Neural cell (in vitro differentiated cells): ENCODE measurements at regions not wholly inside any gene's neighbourhood (a gene's known extent, or its start where the extent isn't known, plus 50 kb on each side); places are given as distances from the start of the nearest gene placed in this dataset.

Experiments
- H2AFZ ChIP-seq: fragments of 200-600, 300-800 bp; sonication (generic), shearing (Covaris generic); 2 replicates; pipeline ENCODE4 v1.6.0; 2014; ENCODE audit warnings: low read depth, mild to moderate bottlenecking, antibody characterized with exemption, low read length, moderate library complexity
- H3F3A ChIP-seq: fragments of 200-600 bp; shearing (Covaris generic); 2 replicates; pipeline ENCODE4 v1.6.1; 2016; ENCODE audit warnings: mild to moderate bottlenecking, moderate library complexity, mixed read lengths, antibody characterized with exemption, low read length; ENCODE audit not compliant: insufficient read depth, poor library complexity, severe bottlenecking
- H3K27ac ChIP-seq: fragments of 200-600, 300-800 bp; sonication (generic), shearing (Covaris generic); 2 replicates; pipeline ENCODE4 v1.5.1; 2014; ENCODE audit warnings: mild to moderate bottlenecking, low read length, moderate library complexity
- H3K27me3 ChIP-seq: fragments of 300-800, 200-600 bp; sonication (generic), shearing (Covaris generic); 2 replicates; pipeline ENCODE4 v1.6.0; 2014; ENCODE audit warnings: mild to moderate bottlenecking, low read depth, low read length, moderate library complexity; ENCODE audit not compliant: insufficient read depth
- H3K36me3 ChIP-seq: fragments of 300-800, 200-600 bp; sonication (generic), shearing (Covaris generic); 2 replicates; pipeline ENCODE4 v1.5.1; 2014; ENCODE audit warnings: mild to moderate bottlenecking, antibody characterized with exemption, low read length, moderate library complexity; ENCODE audit not compliant: insufficient read depth
- H3K4me2 ChIP-seq: fragments of 300-800, 200-600 bp; sonication (generic), shearing (Covaris generic); 2 replicates; pipeline ENCODE4 v1.6.0; 2014; ENCODE audit warnings: mild to moderate bottlenecking, low read length
- H3K4me3 ChIP-seq: fragments of 300-800, 200-600 bp; sonication (generic), shearing (Covaris generic); 2 replicates; pipeline ENCODE4 v1.5.1; 2014; ENCODE audit warnings: mild to moderate bottlenecking, low read length, moderate library complexity
- H3K79me2 ChIP-seq: fragments of 200-600 bp; shearing (Covaris generic); replicated peaks from 2 replicates; pipeline ENCODE4 v1.6.0; 2014; ENCODE audit warnings: mild to moderate bottlenecking, low read length, moderate library complexity; ENCODE audit not compliant: insufficient read depth
- H3K9ac ChIP-seq: fragments of 300-800, 200-600 bp; sonication (generic), shearing (Covaris generic); 2 replicates; pipeline ENCODE4 v1.6.1; 2016; ENCODE audit warnings: mild to moderate bottlenecking, low read length, mixed read lengths
- H3K9me2 ChIP-seq: fragments of 200-600 bp; shearing (Covaris generic); 2 replicates; pipeline ENCODE4 v1.6.1; 2016; ENCODE audit warnings: mild to moderate bottlenecking, low read length, mixed read lengths; ENCODE audit not compliant: insufficient read depth
- H3K9me3 ChIP-seq: fragments of 200-600, 300-800 bp; sonication (generic), shearing (Covaris generic); 2 replicates; pipeline ENCODE4 v1.6.1; 2016; ENCODE audit warnings: mild to moderate bottlenecking, mixed run types, low read length, moderate library complexity, mixed read lengths
- H4K20me1 ChIP-seq: fragments of 200-600 bp; shearing (Covaris generic); 2 replicates; pipeline ENCODE4 v1.6.1; 2016; ENCODE audit warnings: mild to moderate bottlenecking, mixed run types; ENCODE audit not compliant: insufficient read depth
- CTCF ChIP-seq: fragments of 450-650 bp; IDR thresholded peaks from 2 replicates; pipeline ENCODE4 v1.5.1; 2014; ENCODE audit warnings: antibody characterized with exemption, mild to moderate bottlenecking, moderate library complexity; ENCODE audit not compliant: poor library complexity, severe bottlenecking
- EP300 ChIP-seq: fragments of 450-650 bp; conservative IDR thresholded peaks from 2 replicates; pipeline ENCODE4 v1.6.1; 2014; ENCODE audit warnings: antibody characterized with exemption, mild to moderate bottlenecking, moderate library complexity; ENCODE audit not compliant: poor library complexity, severe bottlenecking
- EZH2 ChIP-seq: fragments of 200-600, 300-800 bp; shearing (Covaris generic), sonication (generic); IDR thresholded peaks from 2 replicates; pipeline ENCODE4 v1.6.1; 2014; ENCODE audit warnings: antibody characterized with exemption, low read length, borderline replicate concordance, mild to moderate bottlenecking; ENCODE audit not compliant: insufficient read depth, poor library complexity, severe bottlenecking
- MXI1 ChIP-seq: fragments of 450-650 bp; conservative IDR thresholded peaks from 2 replicates; pipeline ENCODE4 v1.6.1; 2014; ENCODE audit warnings: antibody characterized with exemption, mild to moderate bottlenecking; ENCODE audit not compliant: poor library complexity, severe bottlenecking
- POLR2AphosphoS5 ChIP-seq: IDR thresholded peaks from 2 replicates; pipeline ENCODE4 v1.6.1; 2012
- RAD21 ChIP-seq: fragments of 450-650 bp; conservative IDR thresholded peaks from 2 replicates; pipeline ENCODE4 v1.6.1; 2014; ENCODE audit warnings: antibody characterized with exemption, mild to moderate bottlenecking, moderate library complexity
- REST ChIP-seq: IDR thresholded peaks from 2 replicates; pipeline ENCODE4 v1.6.1; 2012; ENCODE audit warnings: borderline replicate concordance
- SMC3 ChIP-seq: fragments of 450-650 bp; conservative IDR thresholded peaks from 2 replicates; pipeline ENCODE4 v1.6.1; 2014; ENCODE audit warnings: antibody characterized with exemption, mild to moderate bottlenecking, moderate library complexity; ENCODE audit not compliant: poor library complexity
- TAF1 ChIP-seq: IDR thresholded peaks from 2 replicates; pipeline ENCODE4 v1.6.1; 2012; ENCODE audit warnings: low read depth

- H3K27ac ChIP-seq, result no peak overlapping the region
- H4K20me1 ChIP-seq, result no peaks in the 10 kb centered on the region
- no peak overlapping the region for H3K9ac ChIP-seq
- no peaks in the 10 kb centered on the region for H3K79me2 ChIP-seq
- H3K27me3 ChIP-seq, result no peaks in the 10 kb centered on the region
- no peak overlapping the region for H3K4me3 ChIP-seq
- H3K36me3 ChIP-seq, result no peaks in the 10 kb centered on the region
- H3K9me2 ChIP-seq, result no peaks in the 10 kb centered on the region
- no peak overlapping the region for H2AFZ ChIP-seq
- no peaks in the 10 kb centered on the region for H3F3A ChIP-seq
- no peak for TF ChIP-seq TAF1
- no peak overlapping the region for H3K4me2 ChIP-seq
- no peaks in the 10 kb centered on the region for H3K9me3 ChIP-seq
These were observed 81.5 kb upstream of the TEX13D start for GRCh38 chrX:124250835-124251437.

GRCh38 chrX:124254611-124255010, 77.8 kb upstream of the TEX13D start:
- H3K36me3 ChIP-seq, result no peaks in the 10 kb centered on the region
- H3K27ac ChIP-seq, result no peak overlapping the region
- H2AFZ ChIP-seq, result no peak overlapping the region
- no peak overlapping the region for H3K4me3 ChIP-seq
- no peaks in the 10 kb centered on the region for H4K20me1 ChIP-seq
- no peaks in the 10 kb centered on the region for H3K9me2 ChIP-seq
- no peaks in the 10 kb centered on the region for H3K9me3 ChIP-seq
- TF ChIP-seq POLR2AphosphoS5 (no peak), RAD21 (no peak), CTCF (no peak), REST (no peak), EZH2 (no peak), EP300 (no peak), SMC3 (no peak), MXI1 (no peak), TAF1 (no peak)
- H3K4me2 ChIP-seq, result no peak overlapping the region
- H3K79me2 ChIP-seq, result no peaks in the 10 kb centered on the region
- H3K9ac ChIP-seq, result no peak overlapping the region
- no peaks in the 10 kb centered on the region for H3F3A ChIP-seq
- H3K27me3 ChIP-seq, result no peaks in the 10 kb centered on the region

- Histone ChIP-seq H3K36me3 (no peaks in the 10 kb centered on the region), H3K9me2 (no peaks in the 10 kb centered on the region), H3F3A (no peaks in the 10 kb centered on the region), H3K4me2 (no peak overlapping the region), H4K20me1 (no peaks in the 10 kb centered on the region), H3K9ac (no peak overlapping the region), H2AFZ (no peak overlapping the region), H3K9me3 (no peaks in the 10 kb centered on the region), H3K79me2 (no peaks in the 10 kb centered on the region), H3K27ac (no peak overlapping the region), H3K27me3 (no peaks in the 10 kb centered on the region), H3K4me3 (no peak overlapping the region)
- TF ChIP-seq TAF1 (no peak), POLR2AphosphoS5 (no peak), EZH2 (no peak), SMC3 (no peak), REST (no peak), RAD21 (no peak), EP300 (no peak), MXI1 (no peak)
These were observed 76.2 kb upstream of the TEX13D start for GRCh38 chrX:124256216-124256615.
